ENCODE measurements at regions not wholly inside any gene's neighbourhood (a gene's known extent, or its start where the extent isn't known, plus 50 kb on each side); places are given as distances from the start of the nearest gene placed in this dataset.

GRCh38 chr12:83954956-83955601, 957.5 kb downstream of the SLC6A15 start:
- TF ChIP-seq CTCF (IDR thresholded peaks at IDR 0.05; ENCODE audit: low read depth, low read length, missing input control) (no peak), GABPA (IDR thresholded peaks at IDR 0.05 in 1 of 2, conservative IDR thresholded peaks at IDR 0.05 in 1 of 2) (no peak), RAD21 (IDR thresholded peaks at IDR 0.05) (no peak), EGR1 (IDR thresholded peaks at IDR 0.05; ENCODE audit: low read depth in 2 of 2) (no peak), JUND (IDR thresholded peaks at IDR 0.05) (no peak), HNF4G (IDR thresholded peaks at IDR 0.05) (no peak), SP1 (IDR thresholded peaks at IDR 0.05) (no peak), RXRA (IDR thresholded peaks at IDR 0.05) (no peak), YY1 (IDR thresholded peaks at IDR 0.05) (no peak)
- TF ChIP-seq, protein P1, sequence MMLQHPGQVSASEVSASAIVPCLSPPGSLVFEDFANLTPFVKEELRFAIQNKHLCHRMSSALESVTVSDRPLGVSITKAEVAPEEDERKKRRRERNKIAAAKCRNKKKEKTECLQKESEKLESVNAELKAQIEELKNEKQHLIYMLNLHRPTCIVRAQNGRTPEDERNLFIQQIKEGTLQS (IDR thresholded peaks at IDR 0.05): no peak
- TF ChIP-seq, protein P2, sequence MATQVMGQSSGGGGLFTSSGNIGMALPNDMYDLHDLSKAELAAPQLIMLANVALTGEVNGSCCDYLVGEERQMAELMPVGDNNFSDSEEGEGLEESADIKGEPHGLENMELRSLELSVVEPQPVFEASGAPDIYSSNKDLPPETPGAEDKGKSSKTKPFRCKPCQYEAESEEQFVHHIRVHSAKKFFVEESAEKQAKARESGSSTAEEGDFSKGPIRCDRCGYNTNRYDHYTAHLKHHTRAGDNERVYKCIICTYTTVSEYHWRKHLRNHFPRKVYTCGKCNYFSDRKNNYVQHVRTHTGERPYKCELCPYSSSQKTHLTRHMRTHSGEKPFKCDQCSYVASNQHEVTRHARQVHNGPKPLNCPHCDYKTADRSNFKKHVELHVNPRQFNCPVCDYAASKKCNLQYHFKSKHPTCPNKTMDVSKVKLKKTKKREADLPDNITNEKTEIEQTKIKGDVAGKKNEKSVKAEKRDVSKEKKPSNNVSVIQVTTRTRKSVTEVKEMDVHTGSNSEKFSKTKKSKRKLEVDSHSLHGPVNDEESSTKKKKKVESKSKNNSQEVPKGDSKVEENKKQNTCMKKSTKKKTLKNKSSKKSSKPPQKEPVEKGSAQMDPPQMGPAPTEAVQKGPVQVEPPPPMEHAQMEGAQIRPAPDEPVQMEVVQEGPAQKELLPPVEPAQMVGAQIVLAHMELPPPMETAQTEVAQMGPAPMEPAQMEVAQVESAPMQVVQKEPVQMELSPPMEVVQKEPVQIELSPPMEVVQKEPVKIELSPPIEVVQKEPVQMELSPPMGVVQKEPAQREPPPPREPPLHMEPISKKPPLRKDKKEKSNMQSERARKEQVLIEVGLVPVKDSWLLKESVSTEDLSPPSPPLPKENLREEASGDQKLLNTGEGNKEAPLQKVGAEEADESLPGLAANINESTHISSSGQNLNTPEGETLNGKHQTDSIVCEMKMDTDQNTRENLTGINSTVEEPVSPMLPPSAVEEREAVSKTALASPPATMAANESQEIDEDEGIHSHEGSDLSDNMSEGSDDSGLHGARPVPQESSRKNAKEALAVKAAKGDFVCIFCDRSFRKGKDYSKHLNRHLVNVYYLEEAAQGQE (IDR thresholded peaks at IDR 0.05): no peak
- TF ChIP-seq, protein P3, sequence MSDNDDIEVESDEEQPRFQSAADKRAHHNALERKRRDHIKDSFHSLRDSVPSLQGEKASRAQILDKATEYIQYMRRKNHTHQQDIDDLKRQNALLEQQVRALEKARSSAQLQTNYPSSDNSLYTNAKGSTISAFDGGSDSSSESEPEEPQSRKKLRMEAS (IDR thresholded peaks at IDR 0.05): no peak
- TF ChIP-seq, protein P4, sequence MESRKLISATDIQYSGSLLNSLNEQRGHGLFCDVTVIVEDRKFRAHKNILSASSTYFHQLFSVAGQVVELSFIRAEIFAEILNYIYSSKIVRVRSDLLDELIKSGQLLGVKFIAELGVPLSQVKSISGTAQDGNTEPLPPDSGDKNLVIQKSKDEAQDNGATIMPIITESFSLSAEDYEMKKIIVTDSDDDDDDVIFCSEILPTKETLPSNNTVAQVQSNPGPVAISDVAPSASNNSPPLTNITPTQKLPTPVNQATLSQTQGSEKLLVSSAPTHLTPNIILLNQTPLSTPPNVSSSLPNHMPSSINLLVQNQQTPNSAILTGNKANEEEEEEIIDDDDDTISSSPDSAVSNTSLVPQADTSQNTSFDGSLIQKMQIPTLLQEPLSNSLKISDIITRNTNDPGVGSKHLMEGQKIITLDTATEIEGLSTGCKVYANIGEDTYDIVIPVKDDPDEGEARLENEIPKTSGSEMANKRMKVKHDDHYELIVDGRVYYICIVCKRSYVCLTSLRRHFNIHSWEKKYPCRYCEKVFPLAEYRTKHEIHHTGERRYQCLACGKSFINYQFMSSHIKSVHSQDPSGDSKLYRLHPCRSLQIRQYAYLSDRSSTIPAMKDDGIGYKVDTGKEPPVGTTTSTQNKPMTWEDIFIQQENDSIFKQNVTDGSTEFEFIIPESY (IDR thresholded peaks at IDR 0.05): no peak
